ENCODE measurements at regions not wholly inside any gene's neighbourhood (a gene's known extent, or its start where the extent isn't known, plus 50 kb on each side); places are given as distances from the start of the nearest gene placed in this dataset.

DNA sequence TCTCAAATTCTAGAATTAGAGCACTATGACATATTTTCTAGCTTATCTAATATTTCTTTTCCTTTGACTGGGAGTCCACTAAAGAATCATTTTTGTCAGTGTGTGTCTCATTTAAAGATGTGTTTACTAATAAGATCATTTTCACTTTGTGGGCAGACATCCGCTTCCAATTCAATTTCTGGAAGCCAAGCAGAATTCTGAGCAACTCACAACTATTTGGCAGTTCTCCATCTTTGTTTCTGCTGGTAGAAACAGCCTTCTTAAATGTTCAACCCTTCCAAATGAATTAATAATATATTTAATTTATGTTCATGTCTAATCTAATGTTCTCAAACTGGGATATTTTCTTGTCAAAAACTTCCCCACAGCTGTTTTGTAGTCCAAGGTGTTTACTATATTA, 411.8 kb downstream of the KCTD12 start:
- no peak for TF ChIP-seq TAF1 (IDR thresholded peaks at IDR 0.05; ENCODE audit: low read depth, low read length)
- TF ChIP-seq POLR2AphosphoS5 (IDR thresholded peaks at IDR 0.05; ENCODE audit: low read depth, low read length): no peak
